ENCODE measurements at regions not wholly inside any gene's neighbourhood (a gene's known extent, or its start where the extent isn't known, plus 50 kb on each side); places are given as distances from the start of the nearest gene placed in this dataset.
"Not testable (repeated sequence)": the region's sequence is repeated elsewhere in the genome, so short reads cannot be mapped to it uniquely, and the experiment has no call there.

DNA sequence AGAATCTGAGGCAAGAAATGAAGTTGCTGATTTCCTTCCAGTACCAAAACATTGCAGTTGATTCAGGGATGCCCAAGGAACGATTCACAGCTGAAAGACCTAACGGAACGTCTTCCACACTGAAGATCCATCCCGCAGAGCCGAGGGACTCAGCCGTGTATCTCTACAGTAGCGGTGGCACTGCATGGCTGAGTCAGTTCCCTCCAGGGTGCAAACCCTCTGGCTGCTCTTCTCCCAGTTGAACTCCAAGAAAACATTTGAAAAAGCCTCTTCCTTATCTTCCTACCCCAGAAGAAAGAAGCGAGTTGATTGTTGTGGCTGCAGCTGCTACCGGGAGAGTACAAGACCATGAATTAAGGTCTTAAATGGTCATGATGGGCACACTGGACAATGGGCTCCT is 147.1 kb upstream of the PRSS1 start:
- no peak for DNase-seq

GRCh38 chr7:142598297-142598696 is 151.0 kb upstream of the PRSS1 start:
- DNase-seq = no peak

DNA sequence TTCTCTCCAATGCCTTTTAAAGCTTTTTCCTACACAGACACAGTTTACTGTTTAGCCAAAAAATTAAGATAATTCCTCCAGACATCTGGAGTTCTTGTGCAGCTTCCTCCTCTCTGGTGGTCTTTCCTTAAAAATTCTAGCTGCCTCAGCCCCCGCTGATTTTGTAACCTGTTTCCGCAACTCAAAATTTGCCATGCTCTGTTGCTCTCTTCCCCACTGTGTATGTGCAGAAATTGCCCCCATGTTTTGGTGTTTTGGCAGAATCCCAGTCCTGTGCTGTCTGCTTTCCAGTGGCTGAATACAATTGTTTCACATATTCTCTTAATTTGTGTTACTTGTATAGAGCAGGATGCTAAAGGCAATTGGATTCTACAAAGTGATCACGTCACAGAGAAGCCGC is 151.7 kb upstream of the PRSS1 start:
- no peak for DNase-seq

GRCh38 chr7:142595816-142596516 is 153.3 kb upstream of the PRSS1 start:
- no peak for DNase-seq

- no peak for DNase-seq
Measured at GRCh38 chr7:142594078-142594477, 155.2 kb upstream of the PRSS1 start.

DNA sequence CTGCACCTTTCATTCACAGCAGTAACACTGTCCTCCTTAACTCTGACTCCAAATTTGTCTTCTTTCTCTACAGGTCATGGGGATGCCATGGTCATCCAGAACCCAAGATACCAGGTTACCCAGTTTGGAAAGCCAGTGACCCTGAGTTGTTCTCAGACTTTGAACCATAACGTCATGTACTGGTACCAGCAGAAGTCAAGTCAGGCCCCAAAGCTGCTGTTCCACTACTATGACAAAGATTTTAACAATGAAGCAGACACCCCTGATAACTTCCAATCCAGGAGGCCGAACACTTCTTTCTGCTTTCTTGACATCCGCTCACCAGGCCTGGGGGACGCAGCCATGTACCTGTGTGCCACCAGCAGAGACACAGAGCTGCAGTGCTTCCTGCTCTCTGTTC is 156.2 kb upstream of the PRSS1 start:
- DNase-seq = no peak

DNA sequence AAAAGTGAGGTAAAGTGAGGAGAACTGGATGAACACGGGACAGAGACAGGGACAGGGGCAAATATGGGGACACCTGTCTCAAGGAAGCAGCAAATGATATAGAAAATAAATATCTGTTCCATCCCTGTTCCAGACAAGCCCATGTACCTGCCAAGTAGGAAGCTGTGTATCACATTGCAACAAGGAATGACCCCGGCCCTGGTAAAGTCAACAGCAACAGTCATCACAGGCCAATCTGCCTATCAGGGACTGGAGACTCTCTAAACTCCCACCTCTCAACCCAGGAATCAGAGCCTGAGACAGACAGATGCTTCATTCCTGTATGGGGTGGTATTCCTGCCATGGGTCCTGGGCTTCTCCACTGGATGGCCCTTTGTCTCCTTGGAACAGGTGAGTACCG is 156.6 kb upstream of the PRSS1 start:
- no peak for DNase-seq

- no peak for DNase-seq
Measured at GRCh38 chr7:142592231-142592630, 157.0 kb upstream of the PRSS1 start.

DNA sequence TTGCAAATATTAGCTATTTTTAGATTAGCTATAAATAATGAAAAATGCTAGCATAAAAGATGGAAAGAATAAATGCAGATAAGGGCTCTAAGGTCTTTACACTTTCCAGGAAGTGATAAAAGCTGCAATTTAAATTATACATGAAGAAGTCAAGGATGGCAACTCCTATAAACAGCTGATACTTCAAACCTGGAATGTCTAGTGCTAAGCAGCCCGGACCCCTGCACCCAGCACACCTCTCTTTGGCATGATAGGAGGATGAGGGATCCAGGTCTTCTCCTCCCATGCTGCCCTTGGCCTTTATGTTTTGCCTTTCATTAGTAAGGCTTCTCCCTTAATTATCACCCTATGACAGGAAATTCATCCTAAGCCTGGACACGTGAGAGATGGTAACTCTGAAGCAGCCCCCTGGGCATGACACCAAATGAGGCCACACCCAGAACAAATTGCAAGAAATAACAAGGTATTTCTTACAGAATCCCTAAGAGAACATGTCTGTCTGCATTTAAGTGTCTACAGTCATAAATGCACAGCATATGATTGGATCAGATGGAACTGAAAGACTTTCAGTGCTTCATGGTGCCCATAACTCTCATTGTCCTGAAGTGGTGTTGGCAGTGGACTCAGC is 158.3 kb upstream of the PRSS1 start:
- no peak for DNase-seq

GRCh38 chr7:142590077-142590476 is 159.2 kb upstream of the PRSS1 start:
- DNase-seq = no peak

- peak; percentile 32 to 54 for DNase-seq
Measured at GRCh38 chr7:142587578-142588191, 161.6 kb upstream of the PRSS1 start.

- no peak for DNase-seq
Measured at GRCh38 chr7:142586611-142587010, 162.7 kb upstream of the PRSS1 start.

DNA sequence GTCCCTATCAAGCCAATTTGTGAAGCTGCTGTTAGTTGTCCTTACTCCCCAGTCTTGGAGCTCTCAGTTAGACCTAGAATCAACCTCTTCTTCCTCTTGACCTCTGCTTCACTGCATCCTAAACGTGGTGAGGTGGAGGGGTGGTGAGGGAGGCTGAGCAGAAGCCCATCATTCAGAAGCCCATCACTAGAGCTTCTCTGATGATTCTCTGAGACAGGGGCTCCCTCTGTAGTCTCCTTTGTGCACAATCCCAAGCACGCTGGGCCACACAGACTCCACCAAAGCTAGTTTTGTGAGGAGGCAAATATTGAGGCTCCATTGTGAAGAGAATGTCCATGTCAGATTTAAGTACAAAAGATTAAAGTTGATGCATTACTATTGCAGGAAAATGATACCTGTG is 163.8 kb upstream of the PRSS1 start:
- DNase-seq = no peak

DNA sequence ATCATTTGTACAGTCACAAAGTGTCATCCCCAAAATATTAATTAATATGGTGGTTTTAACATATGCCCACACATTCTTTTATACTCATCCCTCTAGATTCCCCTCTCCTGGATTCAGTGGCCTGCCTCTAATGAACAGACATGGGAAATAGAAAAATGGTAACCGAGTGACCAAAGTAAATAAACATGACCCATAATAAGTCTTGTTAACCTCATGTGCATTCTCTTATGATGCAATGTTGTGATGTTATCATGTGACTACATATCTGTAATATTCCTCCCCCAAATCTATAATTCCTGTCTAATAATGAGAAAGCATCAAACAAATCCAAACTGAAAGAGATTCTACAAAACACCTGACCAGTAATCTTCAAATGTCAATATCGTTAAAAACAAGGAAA is 164.5 kb upstream of the PRSS1 start:
- no peak for DNase-seq

GRCh38 chr7:142583446-142583845 is 165.8 kb upstream of the PRSS1 start:
- DNase-seq = peak in 1 of 2 donors; percentile 33

GRCh38 chr7:142582351-142582750 is 166.9 kb upstream of the PRSS1 start:
- DNase-seq = no peak

DNA sequence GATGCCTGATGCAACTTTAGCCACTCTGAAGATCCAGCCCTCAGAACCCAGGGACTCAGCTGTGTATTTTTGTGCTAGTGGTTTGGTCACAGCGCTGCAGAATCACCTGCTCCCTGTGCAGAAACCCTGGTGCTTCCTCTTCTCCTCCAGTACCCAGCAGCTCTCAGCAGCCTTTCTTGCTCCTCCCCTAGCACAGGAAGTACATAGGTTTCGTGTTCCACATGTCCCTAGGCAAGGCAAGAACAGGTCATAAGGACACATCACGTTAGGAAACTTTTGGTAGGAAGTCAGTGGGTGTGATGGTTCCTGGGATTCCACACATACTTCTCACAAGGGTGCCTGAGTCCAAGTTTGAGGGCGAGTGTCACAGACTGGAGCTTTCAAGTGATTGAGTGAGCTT is 167.9 kb upstream of the PRSS1 start:
- DNase-seq = peak; percentile 16 to 42

DNA sequence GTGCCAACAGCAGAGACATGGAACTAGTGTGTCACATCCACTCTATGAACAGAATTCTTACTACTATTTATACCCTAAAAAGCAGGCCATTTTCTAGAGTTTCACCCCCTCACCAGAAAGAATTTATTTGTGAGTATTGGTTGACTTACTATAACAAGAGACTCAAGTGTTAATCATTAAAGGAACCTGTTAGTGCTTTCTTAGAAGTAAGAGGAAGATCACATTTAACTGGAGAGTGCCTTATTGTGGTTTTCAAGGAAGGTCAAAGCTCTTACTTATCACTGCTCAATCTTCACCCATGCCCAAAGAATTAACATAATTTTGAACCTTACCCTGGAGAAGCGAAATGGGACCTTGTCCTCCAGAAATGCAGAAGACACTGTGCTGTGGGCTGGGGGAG is 169.3 kb upstream of the PRSS1 start:
- DNase-seq = no peak

- not testable (repeated sequence) for DNase-seq
Measured at GRCh38 chr7:142575351-142575750, 173.9 kb upstream of the PRSS1 start.

DNA sequence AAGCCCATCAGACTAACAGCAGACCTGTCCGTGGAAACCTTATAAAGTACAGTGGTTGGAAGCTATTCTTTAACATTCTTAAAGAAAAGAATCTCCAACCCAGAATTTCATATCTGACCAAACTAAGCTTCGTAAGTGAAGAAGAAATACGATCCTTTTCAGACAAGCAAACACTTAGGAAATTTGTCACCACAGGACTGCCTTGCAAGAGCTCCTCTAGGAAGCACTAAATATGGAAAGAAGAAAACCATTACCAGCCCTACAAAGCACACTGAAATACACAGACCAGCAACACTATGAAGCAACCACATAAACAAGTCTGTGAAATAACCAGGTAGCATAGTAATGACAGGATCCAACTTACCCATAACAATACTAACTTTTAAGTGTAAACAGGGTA is 177.7 kb upstream of the PRSS1 start:
- DNase-seq = no peak

DNA sequence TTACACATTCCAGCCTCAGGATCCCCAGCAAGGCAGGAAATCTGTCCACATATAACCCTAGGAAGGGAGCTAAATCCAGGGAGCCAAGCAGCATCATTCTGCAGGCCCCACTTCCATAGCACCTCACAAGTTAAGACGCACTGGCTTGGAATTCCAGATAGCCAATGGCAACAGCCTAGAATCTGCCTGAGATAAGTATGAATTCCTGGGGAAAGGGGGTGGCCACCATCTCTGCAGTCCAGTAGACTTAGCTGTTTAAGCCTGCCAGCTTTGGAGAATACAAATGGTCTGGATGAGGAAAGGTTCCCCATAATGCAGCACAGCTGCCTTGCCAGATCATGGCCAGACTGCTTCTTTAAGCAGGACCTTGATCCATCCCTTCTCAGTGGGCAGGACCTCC is 179.4 kb upstream of the PRSS1 start:
- DNase-seq = no peak

GRCh38 chr7:142568435-142569097 is 180.7 kb upstream of the PRSS1 start:
- no peak for DNase-seq

DNA sequence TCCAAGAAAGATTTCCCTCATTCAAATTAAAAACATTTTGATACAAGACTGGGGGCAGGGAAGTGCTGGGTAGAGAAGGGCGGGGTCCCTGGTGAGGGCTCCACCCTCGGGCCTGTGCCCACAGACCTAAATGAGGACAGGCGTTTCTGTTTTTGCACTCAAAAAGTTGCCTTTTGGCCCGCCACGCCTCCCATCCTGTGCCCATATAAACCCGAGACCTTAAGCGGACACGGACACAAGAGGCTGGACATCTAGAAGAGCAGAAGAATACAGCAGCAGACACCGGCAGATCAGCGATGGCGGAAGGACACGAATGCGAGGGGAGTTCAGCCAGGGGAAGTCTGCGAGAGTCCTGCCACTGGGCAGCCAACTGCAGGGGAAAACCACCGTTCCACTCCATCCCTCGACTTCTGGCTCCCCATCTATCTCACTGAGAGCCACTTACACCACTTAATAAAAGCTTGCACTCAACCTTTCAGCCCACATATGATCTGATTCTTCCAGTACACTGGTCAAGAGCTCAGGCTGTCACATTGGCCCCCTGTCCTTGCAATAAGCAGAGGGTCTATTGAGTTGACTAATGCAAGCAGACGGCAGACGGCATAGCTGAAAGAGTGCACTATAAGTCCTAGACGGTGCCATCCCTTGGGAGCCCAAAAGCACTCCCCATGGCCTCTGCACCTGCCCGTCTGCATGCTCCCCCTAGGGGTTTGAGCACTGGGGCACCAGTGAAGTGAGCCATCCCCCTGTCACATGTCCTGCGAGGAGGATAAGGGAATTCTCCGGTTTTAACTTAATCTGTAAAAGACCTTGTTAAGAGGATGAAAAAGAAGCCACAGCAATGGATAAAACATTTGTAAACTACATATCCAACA is 181.8 kb upstream of the PRSS1 start:
- no peak for DNase-seq

Measured in CD4-positive, alpha-beta T cell treated with Interleukin-4 for 1 hour (primary cell).